Endothelial cell of umbilical vein (primary cell): ENCODE measurements at regions not wholly inside any gene's neighbourhood (a gene's known extent, or its start where the extent isn't known, plus 50 kb on each side); places are given as distances from the start of the nearest gene placed in this dataset.

Source experiments
- BruUV-seq: library from RNA; stranded (reverse); fragments of 400-500 nt; replicated peaks from 2 replicates; lab custom pipeline; 2021; lab: Mats Ljungman, UMichigan
- CTCF ChIA-PET: fragments of 300-600, 350-600 bp; sonication (Branson Sonifier 250); formaldehyde crosslinking; loops from one replicate; lab custom pipeline; 2021; ENCODE audit warnings: antibody characterized with exemption, inconsistent platforms; lab: Charles Lee
- POLR2A ChIA-PET: fragments of 300-600, 350-600 bp; sonication (Branson Sonifier 250); formaldehyde crosslinking; loops from one replicate; lab custom pipeline; 2021; ENCODE audit warnings: antibody characterized with exemption, inconsistent platforms; lab: Charles Lee
- DNase-seq: peaks from one replicate; pipeline ENCODE4 v3.0.0-alpha.2; 2011; ENCODE audit warnings: low read depth, low spot score
- FAIRE-seq: peaks from 2 replicates; lab custom pipeline; 2011; peaks lifted over from hg19 to GRCh38; lab: Jason Lieb, UNC
- H2AFZ ChIP-seq: 2 replicates; pipeline ENCODE4 v1.6.0; 2012; ENCODE audit warnings: low read depth, low read length, control low read depth, inconsistent platforms
- H3K27ac ChIP-seq: 2 replicates; pipeline ENCODE4 v1.5.1; 2011; ENCODE audit warnings: low read depth, mild to moderate bottlenecking, control low read depth, low read length, moderate library complexity; ENCODE audit not compliant: insufficient read depth
- H3K27me3 ChIP-seq, 2 experiments: 2 replicates each; pipeline versions ENCODE4 v1.6.0 to v1.6.1; 2011; ENCODE audit warnings: low read length in 2 of 2, mixed read lengths in 1 of 2; ENCODE audit not compliant: control insufficient read depth in 2 of 2, insufficient read depth in 2 of 2
- H3K36me3 ChIP-seq, 2 experiments: 2 replicates in 1 of 2; 3 replicates in 1 of 2; pipeline ENCODE4 v1.5.1; 2011; ENCODE audit warnings: low read length in 2 of 2, mild to moderate bottlenecking in 1 of 2, moderate library complexity in 1 of 2; ENCODE audit not compliant: control insufficient read depth in 2 of 2, insufficient read depth in 2 of 2; ENCODE audit errors: extremely low read depth in 1 of 2
- H3K4me1 ChIP-seq: 3 replicates; pipeline ENCODE4 v1.5.1; 2011; ENCODE audit warnings: mild to moderate bottlenecking, low read length; ENCODE audit not compliant: control insufficient read depth, insufficient read depth; ENCODE audit errors: extremely low read depth
- H3K4me2 ChIP-seq: 2 replicates; pipeline ENCODE4 v1.6.1; 2011; ENCODE audit warnings: low read length, control low read depth, mixed read lengths; ENCODE audit not compliant: insufficient read depth
- H3K4me3 ChIP-seq, 3 experiments: fragments of 200-600 bp in 1 of 3; sonication (generic), shearing (Covaris generic) in 1 of 3; replicated peaks in 1 of 3; 2 replicates each; pipeline ENCODE4 v1.5.1; 2011 to 2016; ENCODE audit warnings: control low read depth in 3 of 3, low read length in 3 of 3, mild to moderate bottlenecking in 2 of 3, inconsistent platforms in 1 of 3, low read depth in 1 of 3, moderate library complexity in 1 of 3; ENCODE audit not compliant: insufficient read depth in 1 of 3
- H3K79me2 ChIP-seq: 2 replicates; pipeline ENCODE4 v1.6.0; 2012; ENCODE audit warnings: low read length, inconsistent platforms; ENCODE audit not compliant: control insufficient read depth, insufficient read depth
- H3K9ac ChIP-seq: replicated peaks from 2 replicates; pipeline ENCODE3; 2011; ENCODE audit warnings: low read length, control low read depth; ENCODE audit not compliant: insufficient read depth; ENCODE audit errors: extremely low read depth
- H3K9me1 ChIP-seq: replicated peaks from 3 replicates; pipeline ENCODE4 v1.6.0; 2011; ENCODE audit warnings: mild to moderate bottlenecking, low read length; ENCODE audit not compliant: control insufficient read depth, insufficient read depth; ENCODE audit errors: extremely low read depth
- H3K9me3 ChIP-seq: replicated peaks from 2 replicates; pipeline ENCODE4 v1.5.1; 2012; ENCODE audit warnings: low read length, inconsistent platforms; ENCODE audit not compliant: control insufficient read depth, insufficient read depth
- H4K20me1 ChIP-seq: replicated peaks from 2 replicates; pipeline ENCODE3; 2011; ENCODE audit warnings: mild to moderate bottlenecking, low read length; ENCODE audit not compliant: control insufficient read depth, insufficient read depth; ENCODE audit errors: extremely low read depth
- EZH2 ChIP-seq: IDR thresholded peaks from 2 replicates; pipeline ENCODE4 v1.6.1; 2012; ENCODE audit warnings: borderline replicate concordance, low read depth, mild to moderate bottlenecking, moderate library complexity, low read length, inconsistent platforms; ENCODE audit not compliant: severe bottlenecking
- FOS ChIP-seq: IDR thresholded peaks from 2 replicates; pipeline ENCODE4 v1.6.1; 2011; ENCODE audit warnings: mild to moderate bottlenecking, low read length, moderate library complexity, borderline replicate concordance; ENCODE audit not compliant: insufficient read depth
- GATA2 ChIP-seq: IDR thresholded peaks from 2 replicates; pipeline ENCODE4 v1.7.0; 2011; ENCODE audit warnings: low read depth, mild to moderate bottlenecking, moderate library complexity, mixed read lengths, low read length; ENCODE audit not compliant: insufficient read length, insufficient read depth
- JUN ChIP-seq: IDR thresholded peaks from 2 replicates; pipeline ENCODE4 v1.6.1; 2011; ENCODE audit warnings: borderline replicate concordance, low read depth; ENCODE audit not compliant: insufficient read length, insufficient read depth
- MYC ChIP-seq: IDR thresholded peaks from one replicate; pipeline ENCODE4 v1.6.1; 2011; ENCODE audit warnings: mild to moderate bottlenecking, low read depth, low read length
- POLR2A ChIP-seq: IDR thresholded peaks from 2 replicates; pipeline ENCODE4 v1.6.1; 2012; ENCODE audit warnings: low read depth, mild to moderate bottlenecking, control low read depth, low read length
- dilution Hi-C: fragments of 300-500 bp; cut with MboI; formaldehyde crosslinking; loops from one replicate; pipeline ENCODE4 v1.15.0; 2019; ENCODE audit warnings: low sequenced_read_pairs; ENCODE audit not compliant: extremely low pct_ligation_motif_present
- intact Hi-C: fragments of 100-400 bp; cut with micrococcal nuclease; formaldehyde crosslinking; loops from one replicate; pipeline ENCODE4 v1.10.0; 2022
- TF ChIP-seq, protein P1 (sequence below): IDR thresholded peaks from 2 replicates; pipeline ENCODE4 v1.6.1; 2011; ENCODE audit not compliant: insufficient read depth, insufficient read length
- TF ChIP-seq, protein P2 (sequence below), 2 donors: IDR thresholded peaks; 1 replicate in 1 of 2; 2 replicates in 1 of 2; pipeline ENCODE4 v1.5.1; 2011; ENCODE audit warnings: low read length in 2 of 2, mild to moderate bottlenecking in 2 of 2, moderate library complexity in 2 of 2, control low read depth in 1 of 2, inconsistent platforms in 1 of 2, low read depth in 1 of 2; ENCODE audit not compliant: insufficient read depth in 1 of 2; ENCODE audit errors: extremely low read depth in 1 of 2

DNA sequence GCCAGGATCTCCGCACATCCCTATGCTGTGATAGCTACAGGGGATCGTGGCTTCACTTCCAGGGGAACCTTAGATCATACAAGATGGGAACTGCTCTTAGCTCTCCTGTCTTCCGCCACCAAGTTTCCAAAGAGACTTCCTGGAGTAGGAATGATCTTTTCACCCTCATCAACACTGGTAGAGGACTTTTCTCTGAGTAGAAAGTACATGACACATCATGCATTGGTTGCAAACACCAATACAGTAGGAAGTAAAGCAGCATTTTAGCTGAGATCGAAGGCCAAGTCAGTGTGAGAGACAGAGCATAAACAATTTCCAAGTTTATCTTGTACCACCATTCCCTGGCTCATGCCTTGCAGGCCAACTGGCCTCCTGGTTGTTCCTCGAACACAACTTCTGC lies 113.1 kb upstream of the NEDD9 start:
- Histone ChIP-seq H3K36me3 (no peaks in the 10 kb centered on the region), H3K4me3 (no peak overlapping the region), H3K4me2 (no peak overlapping the region), H3K9ac (no peak overlapping the region), H3K9me3 (no peaks in the 10 kb centered on the region), H3K27me3 (peaks cover 2 to 3% of the 10 kb centered on the region in 2 experiments), H2AFZ (no peak overlapping the region), H3K4me1 (no peaks in the 10 kb centered on the region), H3K27ac (no peak overlapping the region), H3K9me1 (no peaks in the 10 kb centered on the region), H4K20me1 (no peaks in the 10 kb centered on the region), H3K79me2 (no peaks in the 10 kb centered on the region)
- no peak for FAIRE-seq
- no TSS peak for BruUV-seq
- CTCF ChIA-PET, result interaction anchor here (1.0 to 1.2 kb wide), 3 partner anchors 15 to 104 kb away, joined by 3 to 4 read pairs (median 3); no protein-coding TSS in a partner anchor
- intact Hi-C loops, result no loop called here
- DNase-seq, result no peak
- POLR2A ChIA-PET, result no interaction called here
- no peak for TF ChIP-seq MYC
- TF ChIP-seq, protein P1, sequence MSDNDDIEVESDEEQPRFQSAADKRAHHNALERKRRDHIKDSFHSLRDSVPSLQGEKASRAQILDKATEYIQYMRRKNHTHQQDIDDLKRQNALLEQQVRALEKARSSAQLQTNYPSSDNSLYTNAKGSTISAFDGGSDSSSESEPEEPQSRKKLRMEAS, result no peak
- no peak for TF ChIP-seq GATA2
- no peak for TF ChIP-seq JUN
- TF ChIP-seq, protein P2, sequence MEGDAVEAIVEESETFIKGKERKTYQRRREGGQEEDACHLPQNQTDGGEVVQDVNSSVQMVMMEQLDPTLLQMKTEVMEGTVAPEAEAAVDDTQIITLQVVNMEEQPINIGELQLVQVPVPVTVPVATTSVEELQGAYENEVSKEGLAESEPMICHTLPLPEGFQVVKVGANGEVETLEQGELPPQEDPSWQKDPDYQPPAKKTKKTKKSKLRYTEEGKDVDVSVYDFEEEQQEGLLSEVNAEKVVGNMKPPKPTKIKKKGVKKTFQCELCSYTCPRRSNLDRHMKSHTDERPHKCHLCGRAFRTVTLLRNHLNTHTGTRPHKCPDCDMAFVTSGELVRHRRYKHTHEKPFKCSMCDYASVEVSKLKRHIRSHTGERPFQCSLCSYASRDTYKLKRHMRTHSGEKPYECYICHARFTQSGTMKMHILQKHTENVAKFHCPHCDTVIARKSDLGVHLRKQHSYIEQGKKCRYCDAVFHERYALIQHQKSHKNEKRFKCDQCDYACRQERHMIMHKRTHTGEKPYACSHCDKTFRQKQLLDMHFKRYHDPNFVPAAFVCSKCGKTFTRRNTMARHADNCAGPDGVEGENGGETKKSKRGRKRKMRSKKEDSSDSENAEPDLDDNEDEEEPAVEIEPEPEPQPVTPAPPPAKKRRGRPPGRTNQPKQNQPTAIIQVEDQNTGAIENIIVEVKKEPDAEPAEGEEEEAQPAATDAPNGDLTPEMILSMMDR (IDR thresholded peaks at IDR 0.05; ENCODE audit: extremely low read depth in 1 of 2, insufficient read depth in 1 of 2, low read depth in 1 of 2, low read length in 2 of 2), result no peak
- TF ChIP-seq POLR2A, result no peak
- TF ChIP-seq FOS, result no peak
- TF ChIP-seq EZH2, result no peak
- dilution Hi-C loops, result no loop called here
